GM13977 (cell line): ENCODE measurements at regions not wholly inside any gene's neighbourhood (a gene's known extent, or its start where the extent isn't known, plus 50 kb on each side); places are given as distances from the start of the nearest gene placed in this dataset.

ENCODE experiments used
- DNase-seq: peaks from one replicate; pipeline ENCODE4 v3.0.0; 2012; ENCODE audit warnings: low spot score
- CTCF ChIP-seq: IDR thresholded peaks from 2 replicates; pipeline ENCODE4 v1.5.1; 2012; ENCODE audit warnings: mild to moderate bottlenecking, control low read depth; ENCODE audit not compliant: insufficient read depth; ENCODE audit errors: extremely low read depth, missing control alignments
- in situ Hi-C: fragments of 300-500 bp; cut with MboI; formaldehyde crosslinking; loops from one replicate; pipeline ENCODE4 v1.12.0; 2022; ENCODE audit warnings: low sequenced_read_pairs, low pct_unique_long_range_greater_than_20kb, mixed read lengths, inconsistent platforms; ENCODE audit not compliant: unreplicated experiment

GRCh38 chr14:37968664-37969240, 239.0 kb upstream of the SSTR1 start:
- TF ChIP-seq CTCF, result no peak
- in situ Hi-C loops, result no loop called here
- no peak for DNase-seq

- in situ Hi-C loops, result no loop called here
- DNase-seq, result no peak
- no peak for TF ChIP-seq CTCF
Measured at GRCh38 chr14:37969511-37969979, 238.2 kb upstream of the SSTR1 start.

- in situ Hi-C loops, result no loop called here
- no peak for DNase-seq
- TF ChIP-seq CTCF, result no peak
Measured at GRCh38 chr14:37970696-37971095, 237.0 kb upstream of the SSTR1 start.

- in situ Hi-C loops, result no loop called here
Measured at GRCh38 chr14:37972941-37973887, 234.5 kb upstream of the SSTR1 start.

GRCh38 chr14:37974421-37974820, 233.3 kb upstream of the SSTR1 start:
- TF ChIP-seq CTCF, result no peak
- no peak for DNase-seq
- in situ Hi-C loops, result no loop called here

More at GRCh38 chr14:37972941-37973887, 234.5 kb upstream of the SSTR1 start:
- DNase-seq, result no peak
- TF ChIP-seq CTCF, result no peak

- no peak for TF ChIP-seq CTCF
- in situ Hi-C loops, result no loop called here
- no peak for DNase-seq
Measured at GRCh38 chr14:37977481-37977880, 230.2 kb upstream of the SSTR1 start.
